ENCODE measurements at regions not wholly inside any gene's neighbourhood (a gene's known extent, or its start where the extent isn't known, plus 50 kb on each side); places are given as distances from the start of the nearest gene placed in this dataset.

GRCh38 chr4:12827966-12828365, 656.2 kb downstream of the RAB28 start:
- H3K4me1 ChIP-seq: no peaks in the 10 kb centered on the region
- ATAC-seq (no peak), DNase-seq (no peak)
- 84 to 91% (median 88%) methylated on average over 5 of the region's 5 CpGs for WGBS, 4 donors
- TF ChIP-seq POLR2A (IDR thresholded peaks at IDR 0.05): no peak
- TF ChIP-seq, protein P1, sequence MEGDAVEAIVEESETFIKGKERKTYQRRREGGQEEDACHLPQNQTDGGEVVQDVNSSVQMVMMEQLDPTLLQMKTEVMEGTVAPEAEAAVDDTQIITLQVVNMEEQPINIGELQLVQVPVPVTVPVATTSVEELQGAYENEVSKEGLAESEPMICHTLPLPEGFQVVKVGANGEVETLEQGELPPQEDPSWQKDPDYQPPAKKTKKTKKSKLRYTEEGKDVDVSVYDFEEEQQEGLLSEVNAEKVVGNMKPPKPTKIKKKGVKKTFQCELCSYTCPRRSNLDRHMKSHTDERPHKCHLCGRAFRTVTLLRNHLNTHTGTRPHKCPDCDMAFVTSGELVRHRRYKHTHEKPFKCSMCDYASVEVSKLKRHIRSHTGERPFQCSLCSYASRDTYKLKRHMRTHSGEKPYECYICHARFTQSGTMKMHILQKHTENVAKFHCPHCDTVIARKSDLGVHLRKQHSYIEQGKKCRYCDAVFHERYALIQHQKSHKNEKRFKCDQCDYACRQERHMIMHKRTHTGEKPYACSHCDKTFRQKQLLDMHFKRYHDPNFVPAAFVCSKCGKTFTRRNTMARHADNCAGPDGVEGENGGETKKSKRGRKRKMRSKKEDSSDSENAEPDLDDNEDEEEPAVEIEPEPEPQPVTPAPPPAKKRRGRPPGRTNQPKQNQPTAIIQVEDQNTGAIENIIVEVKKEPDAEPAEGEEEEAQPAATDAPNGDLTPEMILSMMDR (IDR thresholded peaks at IDR 0.05): no peak
- no peak overlapping the region for H3K4me3 ChIP-seq
- no peaks in the 10 kb centered on the region for H3K27me3 ChIP-seq
- intact Hi-C loops (cut with DNase I): no loop called here
- no peaks in the 10 kb centered on the region for H3K36me3 ChIP-seq
- H3K27ac ChIP-seq: no peak overlapping the region
- H3K9me3 ChIP-seq: no peaks in the 10 kb centered on the region

GRCh38 chr4:12791536-12791935, 692.6 kb downstream of the RAB28 start:
- DNase-seq (peak in 4 of 5 donors; percentile 18 to 65 (median 42)), ATAC-seq (peak in 2 of 4 donors; percentile 52 to 59)
- TF ChIP-seq, protein P1 (IDR thresholded peaks at IDR 0.05): no peak
- no peak for TF ChIP-seq POLR2A (IDR thresholded peaks at IDR 0.05)
- intact Hi-C loops (cut with DNase I): no loop called here
- no peak overlapping the region for H3K27ac ChIP-seq
- H3K36me3 ChIP-seq: no peaks in the 10 kb centered on the region
- H3K27me3 ChIP-seq: no peaks in the 10 kb centered on the region
- peaks cover 0 to 29% (median 2%) of the 10 kb centered on the region in 12 donors for H3K9me3 ChIP-seq
- WGBS, 4 donors: 5 to 11% (median 7%) methylated on average over 4 of the region's 4 CpGs
- H3K4me3 ChIP-seq: no peak overlapping the region
- no peaks in the 10 kb centered on the region for H3K4me1 ChIP-seq

GRCh38 chr4:12787261-12787660, 696.9 kb downstream of the RAB28 start:
- no peak overlapping the region for H3K4me3 ChIP-seq
- H3K36me3 ChIP-seq: no peaks in the 10 kb centered on the region
- DNase-seq (no peak), ATAC-seq (no peak)
- 85 to 94% (median 89%) methylated on average over 1 of the region's 1 CpG for WGBS, 4 donors
- intact Hi-C loops (cut with DNase I): no loop called here
- H3K27ac ChIP-seq: no peak overlapping the region
- TF ChIP-seq, protein P1 (IDR thresholded peaks at IDR 0.05): no peak
- TF ChIP-seq POLR2A (IDR thresholded peaks at IDR 0.05): no peak
- no peaks in the 10 kb centered on the region for H3K27me3 ChIP-seq
- no peaks in the 10 kb centered on the region for H3K4me1 ChIP-seq
- peaks cover 0 to 29% (median 3%) of the 10 kb centered on the region in 12 donors for H3K9me3 ChIP-seq

DNA sequence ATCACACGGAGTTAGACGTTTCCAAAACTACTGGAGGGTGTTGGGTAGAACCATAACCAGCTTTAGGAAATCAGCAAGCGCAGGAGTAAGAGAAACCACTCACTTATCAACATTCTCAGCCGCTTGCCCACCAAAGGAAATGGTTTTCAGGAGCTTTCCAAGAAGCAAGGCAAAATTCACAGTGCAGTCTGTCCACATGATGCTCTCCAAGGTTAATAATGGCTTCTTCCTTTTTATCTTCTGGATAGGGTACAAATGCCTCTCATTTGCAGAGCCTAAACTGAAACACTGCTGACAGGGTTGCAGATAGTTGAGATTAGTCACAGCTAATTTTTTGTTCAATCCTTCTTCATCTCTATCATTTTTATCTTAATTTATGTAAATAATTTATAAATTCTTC, 705.4 kb downstream of the RAB28 start:
- no peaks in the 10 kb centered on the region for H3K4me1 ChIP-seq
- intact Hi-C loops (cut with DNase I): no loop called here
- ATAC-seq (no peak), DNase-seq (no peak)
- TF ChIP-seq, protein P1 (IDR thresholded peaks at IDR 0.05): no peak
- TF ChIP-seq POLR2A (IDR thresholded peaks at IDR 0.05): no peak
- no peaks in the 10 kb centered on the region for H3K27me3 ChIP-seq
- 62 to 76% (median 71%) methylated on average over 4 of the region's 4 CpGs for WGBS, 4 donors
- H3K27ac ChIP-seq: no peak overlapping the region
- H3K9me3 ChIP-seq: no peaks in the 10 kb centered on the region
- H3K4me3 ChIP-seq: no peak overlapping the region
- no peaks in the 10 kb centered on the region for H3K36me3 ChIP-seq

All from heart left ventricle (tissue), 16 donors.